HG02571 (cell line): ENCODE measurements at regions not wholly inside any gene's neighbourhood (a gene's known extent, or its start where the extent isn't known, plus 50 kb on each side); places are given as distances from the start of the nearest gene placed in this dataset.
A peak's percentile ranks its signal among the peaks of the same experiment; 100 is the strongest.

Experiments used
- ATAC-seq: cut with Tn5 transposase; IDR thresholded peaks from one replicate; pipeline ENCODE4 v1.9.1; 2021; ENCODE audit warnings: mild to moderate bottlenecking, moderate library complexity; ENCODE audit not compliant: unreplicated experiment

DNA sequence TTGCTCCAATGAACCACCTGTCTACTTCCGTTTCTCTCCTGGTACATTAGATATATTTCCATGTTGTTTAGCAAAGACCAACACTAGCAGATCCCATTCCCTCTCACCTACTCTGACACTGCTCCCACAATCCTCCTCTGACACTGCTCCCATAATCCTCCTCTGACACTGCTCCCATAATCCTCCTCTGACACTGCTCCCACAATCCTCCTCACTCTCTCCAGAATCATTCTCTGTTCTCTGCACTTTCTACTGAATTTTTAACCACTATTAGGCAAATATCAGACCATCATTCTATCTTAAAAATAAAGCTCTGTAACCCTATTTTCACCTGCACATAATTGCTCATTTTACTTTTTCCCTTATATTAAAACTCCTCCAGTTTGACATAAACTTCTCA is 578.5 kb upstream of the PCDH20 start:
- no peak for ATAC-seq

DNA sequence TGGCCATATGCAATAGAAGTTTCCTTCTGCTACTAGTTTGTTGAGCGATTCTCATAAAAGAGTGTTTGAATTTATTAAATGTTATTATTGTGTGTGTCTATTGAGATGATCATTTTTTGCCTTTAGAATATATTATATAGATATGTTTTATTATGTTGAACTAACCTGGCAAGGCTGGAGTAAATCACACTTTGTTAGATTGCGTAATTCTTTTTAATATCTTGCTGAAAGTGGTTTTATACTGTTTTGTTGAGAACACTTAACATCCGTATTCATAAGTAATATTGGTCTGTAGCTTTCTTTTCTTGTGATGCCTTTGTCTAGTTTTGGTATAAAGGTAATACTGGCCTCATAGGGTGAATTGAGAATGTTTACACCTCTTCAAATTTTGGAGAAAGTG is 574.3 kb upstream of the PCDH20 start:
- ATAC-seq, result no peak

DNA sequence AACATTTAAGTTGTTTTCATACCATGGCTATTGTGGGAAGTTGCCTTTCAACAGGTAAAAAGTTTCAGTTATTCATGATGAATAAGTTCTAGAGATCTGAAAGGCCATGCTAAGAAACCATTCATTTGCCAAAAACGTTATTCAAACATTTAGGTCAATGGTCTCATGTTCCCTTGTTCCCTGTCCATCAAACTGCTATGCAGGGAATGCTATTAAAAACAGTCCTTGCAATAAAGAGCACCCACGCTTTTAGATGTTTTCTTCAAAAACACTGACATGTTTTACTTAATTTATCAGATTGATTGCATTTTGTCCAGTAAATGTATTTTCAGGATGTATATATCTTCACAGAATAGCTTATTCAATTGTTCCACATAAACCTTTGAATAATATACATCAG is 573.2 kb upstream of the PCDH20 start:
- no peak for ATAC-seq

DNA sequence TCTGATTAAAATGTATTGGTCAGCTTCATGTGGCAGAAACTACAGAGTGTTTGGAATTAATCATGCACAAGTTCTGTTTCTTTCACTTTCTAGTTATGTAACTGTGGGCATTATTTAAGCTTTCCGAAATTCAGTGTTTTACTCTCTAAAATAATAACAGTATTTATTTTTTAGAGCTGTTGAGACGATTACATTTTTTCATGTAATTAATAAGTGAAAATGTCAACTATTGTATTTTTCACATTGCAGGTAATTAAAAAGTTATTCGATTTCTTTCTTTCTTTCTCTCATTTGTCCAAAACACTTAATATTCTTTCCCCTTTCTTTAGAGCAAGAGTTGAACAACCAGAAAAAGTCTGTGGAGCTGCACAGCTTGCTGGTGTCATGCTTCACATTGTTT is 559.4 kb upstream of the PCDH20 start:
- ATAC-seq, result no peak

DNA sequence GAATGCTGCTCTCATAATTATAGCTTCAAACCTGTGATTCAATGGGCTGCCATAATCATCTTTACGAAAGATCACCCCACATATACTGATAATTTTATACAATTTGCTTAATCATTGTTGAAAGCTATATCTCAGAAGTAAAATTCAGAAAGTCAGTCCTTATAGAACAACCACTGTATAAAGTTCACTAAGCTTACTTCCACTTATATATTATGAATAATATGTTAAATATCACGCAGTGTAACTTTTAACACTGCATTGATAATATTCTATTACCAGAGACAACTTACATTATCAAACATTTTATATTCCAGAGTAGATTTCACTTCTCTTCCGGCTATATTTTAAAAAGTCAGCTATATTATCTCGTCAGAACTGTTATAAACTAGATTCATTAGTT is 550.1 kb upstream of the PCDH20 start:
- no peak for ATAC-seq

DNA sequence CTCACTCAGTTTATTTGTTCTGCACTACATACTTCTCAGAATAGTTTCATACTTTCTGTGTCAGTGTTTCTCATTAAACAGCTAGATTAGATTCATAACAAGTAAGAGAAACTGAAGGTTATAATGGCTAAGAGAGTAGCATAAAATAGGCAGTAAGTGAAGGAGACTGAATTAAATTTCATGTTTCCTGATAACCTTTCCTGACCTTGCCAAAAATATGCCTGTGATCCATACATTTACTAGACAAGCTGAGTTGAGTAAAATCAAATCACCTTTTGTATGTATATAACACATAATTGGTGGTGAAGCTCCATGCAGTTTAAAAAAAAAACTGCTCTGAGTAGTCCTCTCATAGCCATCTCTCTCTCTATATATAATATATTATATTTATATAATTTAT is 545.3 kb upstream of the PCDH20 start:
- ATAC-seq, result no peak

DNA sequence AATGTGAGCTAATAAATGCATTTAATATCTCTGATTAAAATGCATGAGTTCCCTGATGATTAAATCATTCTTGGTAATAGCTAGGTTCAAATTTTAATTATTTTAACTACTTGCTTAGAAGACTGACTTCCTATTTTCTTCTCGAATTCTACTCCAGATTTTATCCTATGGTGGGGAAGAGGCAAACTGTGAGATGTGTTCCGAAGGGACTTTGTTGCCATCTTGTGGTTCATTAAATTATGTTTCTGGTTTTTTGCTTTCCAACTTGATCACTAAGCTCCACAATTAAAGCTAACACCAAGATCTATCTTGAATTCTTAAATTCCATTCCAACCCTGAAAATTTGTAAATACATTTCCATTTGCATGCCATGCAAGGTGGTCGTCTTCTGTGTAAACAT is 538.4 kb upstream of the PCDH20 start:
- no peak for ATAC-seq

DNA sequence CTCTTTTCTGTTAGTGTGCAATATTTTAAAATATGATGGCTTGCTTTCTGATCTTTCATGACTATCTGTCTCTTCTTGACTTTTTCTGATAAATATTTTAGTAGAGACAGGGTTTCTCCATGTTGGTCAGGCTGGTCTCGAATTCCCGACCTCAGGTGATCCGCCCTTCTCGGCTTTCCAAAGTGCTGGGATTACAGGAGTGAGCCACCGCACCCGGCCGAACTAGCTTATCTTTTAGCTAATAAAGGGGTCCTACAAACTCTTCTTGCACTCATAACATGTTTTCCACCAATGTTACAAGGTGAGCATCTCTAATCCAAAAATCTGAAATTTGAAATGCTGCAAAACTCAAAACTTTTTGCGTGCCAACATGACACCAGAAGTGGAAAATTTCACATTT is 535.2 kb upstream of the PCDH20 start:
- ATAC-seq, result no peak

DNA sequence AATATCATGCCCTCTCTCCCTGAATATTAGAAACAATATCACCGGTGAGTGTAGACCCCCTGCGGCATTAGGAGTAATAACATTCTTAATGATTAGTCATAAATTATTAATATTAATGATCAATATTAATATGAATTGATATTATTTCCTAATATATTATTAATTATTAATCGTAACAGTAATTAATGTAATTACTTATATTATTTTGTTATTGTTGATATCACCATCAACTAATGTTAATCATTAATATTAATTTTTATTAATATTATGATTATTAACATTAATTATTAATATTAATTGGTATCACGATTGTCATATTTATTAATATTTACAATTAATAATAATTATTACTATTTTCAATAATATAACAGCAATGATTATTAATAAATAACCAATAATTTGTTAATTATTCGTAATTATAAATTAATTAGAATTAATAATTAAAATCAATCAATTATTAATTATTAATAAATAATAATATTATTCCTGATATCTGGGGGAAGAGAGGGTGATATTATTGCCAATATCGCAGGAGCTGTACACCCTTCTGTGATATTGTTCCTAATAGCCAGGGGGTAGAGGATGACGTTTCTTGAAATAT is 528.8 kb upstream of the PCDH20 start:
- ATAC-seq, result no peak

DNA sequence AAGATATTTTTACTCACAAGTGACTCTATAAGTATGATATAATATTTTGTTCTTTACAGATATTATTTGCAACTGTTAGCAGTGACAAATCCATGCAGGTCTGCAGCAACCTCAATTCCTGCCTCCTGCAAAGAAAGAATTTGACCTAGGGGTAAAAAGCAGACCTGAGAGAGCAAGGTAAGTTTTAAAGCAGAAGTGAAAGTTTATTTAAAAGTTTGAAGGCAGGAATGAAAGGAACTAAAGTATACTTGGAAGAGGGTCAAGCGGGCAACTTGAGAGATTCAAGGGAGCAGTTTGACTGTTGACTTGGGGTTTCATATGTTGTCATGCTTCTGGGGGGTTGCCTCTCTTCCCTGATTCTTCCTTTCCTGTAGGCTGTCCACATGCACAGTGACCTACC is 520.1 kb upstream of the PCDH20 start:
- no peak for ATAC-seq

DNA sequence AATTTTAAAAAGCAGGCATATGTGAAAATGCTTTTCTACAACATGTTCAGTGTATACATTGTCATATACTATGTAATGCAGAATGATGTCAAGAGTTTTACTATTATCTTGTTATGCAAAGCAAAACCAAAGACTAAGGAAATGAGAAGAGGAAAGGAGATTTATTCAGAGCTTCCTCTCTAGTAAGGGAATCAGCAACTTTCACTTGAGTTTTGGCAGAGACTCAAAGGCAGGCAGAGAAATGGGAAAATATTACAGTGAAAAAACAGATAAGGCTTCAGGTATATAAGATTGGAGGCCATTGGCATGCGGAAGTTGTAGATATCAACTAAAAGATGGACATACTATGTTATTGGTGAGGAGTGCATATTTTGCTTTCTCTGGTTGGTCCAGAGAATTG is 512.0 kb upstream of the PCDH20 start:
- no peak for ATAC-seq

DNA sequence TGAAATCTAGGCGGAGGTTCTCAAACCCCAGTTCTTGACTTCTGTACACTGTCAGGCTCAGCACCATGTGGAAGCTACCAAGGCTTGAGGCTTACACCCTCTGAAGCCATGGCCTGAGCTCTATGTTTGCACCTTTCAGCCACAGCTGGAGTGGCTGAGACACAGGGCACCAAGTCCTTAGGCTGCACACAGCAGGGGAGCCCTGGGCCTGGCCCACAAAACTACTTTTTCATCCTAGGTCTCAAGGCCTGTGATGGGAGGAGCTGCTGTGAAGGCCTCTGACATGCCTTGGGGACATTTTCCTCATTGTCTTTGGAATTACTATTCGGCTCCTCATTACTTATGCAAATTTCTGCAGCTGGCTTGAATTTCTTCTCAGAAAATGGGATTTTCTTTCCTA is 503.2 kb upstream of the PCDH20 start:
- no peak for ATAC-seq

DNA sequence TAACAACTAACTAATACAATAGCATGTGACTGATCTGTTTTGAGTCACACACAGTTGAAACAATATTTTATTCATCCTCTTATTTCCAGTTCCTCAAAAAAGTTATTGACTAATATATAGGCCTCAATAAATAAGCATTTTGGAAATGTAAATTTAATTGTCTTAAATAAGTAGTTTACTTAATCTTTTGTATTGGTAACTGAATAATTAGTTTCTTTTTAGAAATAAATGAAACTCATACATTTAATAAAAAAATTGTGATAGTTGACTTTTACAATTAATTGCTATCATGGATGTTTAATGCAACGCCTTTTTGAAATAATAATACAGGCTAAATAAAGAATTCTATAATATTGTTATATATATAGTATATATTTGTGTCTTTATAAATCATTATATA is 500.8 kb upstream of the PCDH20 start:
- ATAC-seq, result no peak

DNA sequence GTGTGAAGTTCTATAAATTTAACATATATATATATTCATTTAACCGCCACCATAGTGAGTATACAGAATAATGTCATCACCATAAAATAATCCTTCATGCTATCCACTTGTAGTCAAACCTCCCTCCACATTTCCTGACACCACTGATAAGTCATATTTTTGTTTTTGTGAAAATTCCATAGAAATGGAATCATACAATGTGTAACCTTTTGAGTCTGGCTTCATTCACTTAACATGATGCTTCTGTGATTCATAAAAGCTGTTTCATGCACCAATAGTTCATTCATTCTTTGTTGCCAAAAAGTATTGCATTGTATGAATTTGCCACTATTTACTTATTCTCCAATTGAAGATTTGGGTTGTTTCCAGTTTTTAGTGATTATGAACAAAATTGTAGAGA is 497.5 kb upstream of the PCDH20 start:
- no peak for ATAC-seq

DNA sequence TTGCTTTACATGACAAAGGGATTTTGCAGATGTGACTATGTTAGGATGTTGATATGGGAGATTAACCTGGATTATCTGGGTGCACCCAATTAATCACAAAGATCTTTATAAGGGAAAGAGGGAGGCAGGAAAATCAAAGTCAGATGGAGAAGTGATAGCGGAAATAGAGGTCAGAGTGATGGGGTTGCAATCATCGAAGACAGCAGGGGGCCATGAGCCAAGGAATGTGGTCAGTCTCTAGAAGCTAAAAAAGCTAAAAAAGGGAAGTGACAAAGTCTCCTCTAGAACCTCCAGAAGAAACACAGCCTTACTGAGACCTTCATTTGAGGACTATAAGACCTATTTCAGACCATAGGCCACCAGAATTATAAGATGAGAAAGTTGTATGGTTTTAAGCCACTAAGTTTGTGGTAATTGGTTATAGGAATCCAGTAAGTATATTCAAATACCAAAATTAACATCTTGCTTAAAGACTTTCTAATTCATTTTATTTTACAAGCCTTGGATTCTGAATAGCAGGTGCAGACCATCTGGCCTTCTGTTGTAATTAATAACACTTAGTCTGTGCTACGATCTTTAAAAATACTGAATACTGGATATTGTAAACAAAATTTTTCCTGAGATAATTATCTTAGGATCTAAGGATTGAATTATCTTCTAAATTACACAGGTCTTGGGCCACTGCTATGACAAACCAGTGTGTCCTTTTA is 493.4 kb upstream of the PCDH20 start:
- no peak for ATAC-seq

DNA sequence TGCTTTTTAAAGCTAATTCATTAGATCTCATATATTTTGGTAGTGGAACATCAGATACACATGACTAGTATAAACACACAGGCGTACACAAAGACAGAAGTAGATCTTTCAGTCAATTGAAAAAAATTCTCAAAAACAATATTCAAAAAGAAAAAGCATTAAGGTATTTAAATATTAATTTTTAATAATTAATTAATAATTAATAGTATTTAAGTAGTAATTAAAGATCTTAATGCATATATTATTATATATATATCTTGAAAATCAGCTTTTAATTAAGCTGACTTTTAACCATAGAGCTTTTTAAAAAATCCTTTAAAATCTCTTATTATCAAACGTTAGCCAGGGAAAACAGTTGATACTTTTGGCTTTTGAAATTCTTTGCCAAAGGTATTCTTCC is 489.4 kb upstream of the PCDH20 start:
- ATAC-seq, result no peak

DNA sequence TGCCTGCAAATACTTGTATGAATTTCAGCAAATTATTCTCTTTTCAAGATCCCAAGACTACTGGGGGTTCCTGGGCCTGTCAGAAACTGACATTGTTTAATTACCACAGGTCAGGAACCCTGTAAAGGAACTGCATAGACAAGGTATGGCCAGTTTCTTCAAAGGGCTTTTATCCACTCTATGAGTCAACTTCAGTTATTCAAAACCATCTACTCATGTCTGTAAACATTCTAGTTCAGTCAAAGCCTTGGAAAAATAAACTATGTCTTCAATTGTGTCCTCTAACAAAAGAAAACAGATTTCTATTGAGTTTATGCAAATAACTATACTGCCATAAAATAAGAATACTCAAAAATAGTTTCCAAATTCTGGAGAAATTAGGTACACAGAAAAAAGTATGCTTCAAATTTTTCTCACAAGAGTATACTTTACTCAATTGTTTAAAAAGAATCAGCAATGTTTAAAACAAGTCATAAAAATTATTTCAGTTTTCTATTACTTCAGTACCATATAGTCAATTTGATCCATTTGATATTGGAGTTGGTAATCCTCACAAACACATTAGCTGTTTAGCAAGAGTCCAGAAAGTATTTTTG is 486.4 kb upstream of the PCDH20 start:
- no peak for ATAC-seq

DNA sequence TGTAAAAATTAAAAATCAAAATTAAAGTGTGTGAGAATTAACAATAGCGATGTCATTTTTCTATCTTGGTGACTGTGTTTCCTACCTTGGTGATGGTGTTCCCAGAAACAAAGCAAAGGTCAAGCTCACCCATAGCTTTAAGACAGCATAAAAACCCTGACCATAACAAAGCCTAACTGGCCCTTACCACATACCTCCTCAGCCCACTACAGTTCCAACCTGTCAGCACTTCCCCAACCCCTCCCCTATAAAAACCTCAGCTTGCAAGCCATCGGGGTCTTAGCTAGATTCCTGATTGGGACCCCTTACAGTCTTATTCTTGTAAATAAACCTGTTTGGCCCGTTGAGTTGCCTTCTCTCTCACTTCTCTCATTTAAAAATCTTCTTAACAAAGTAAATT is 484.4 kb upstream of the PCDH20 start:
- ATAC-seq, result no peak

DNA sequence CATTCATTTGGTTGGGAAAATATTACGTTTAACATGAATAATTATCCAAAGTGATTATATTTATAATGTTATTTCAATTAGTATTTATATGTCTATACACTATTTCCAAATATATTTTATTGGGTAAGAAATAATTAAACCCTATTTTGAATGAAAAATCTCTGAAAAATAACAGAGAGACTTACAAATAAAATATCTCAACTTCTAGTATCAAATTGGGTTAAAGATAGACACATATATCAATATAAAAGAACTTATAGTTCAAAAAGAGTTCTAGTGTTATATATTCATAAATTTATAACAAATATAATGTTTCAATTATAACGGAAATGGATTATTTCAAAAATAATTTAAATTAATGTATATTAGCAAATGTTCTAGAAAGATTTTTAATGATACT is 482.6 kb upstream of the PCDH20 start:
- no peak for ATAC-seq

DNA sequence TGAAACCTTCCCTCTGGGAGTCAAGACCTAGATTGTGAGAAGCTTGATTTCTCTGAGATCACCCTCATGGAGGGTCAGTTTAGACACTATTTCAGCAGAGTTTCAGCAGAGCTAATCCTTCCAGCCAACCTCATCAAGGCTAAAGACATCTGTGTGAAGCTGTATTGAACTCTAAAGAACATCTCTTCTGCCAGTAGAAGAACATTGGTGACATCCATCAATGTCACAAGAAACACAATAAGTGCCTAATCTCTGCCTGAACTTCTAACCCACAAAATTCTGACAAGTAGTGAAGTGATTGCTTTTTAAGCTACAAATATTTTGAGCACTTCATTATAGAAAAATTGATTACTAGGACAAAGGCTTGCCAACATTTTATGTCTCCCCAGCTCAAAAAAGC is 475.8 kb upstream of the PCDH20 start:
- no peak for ATAC-seq

DNA sequence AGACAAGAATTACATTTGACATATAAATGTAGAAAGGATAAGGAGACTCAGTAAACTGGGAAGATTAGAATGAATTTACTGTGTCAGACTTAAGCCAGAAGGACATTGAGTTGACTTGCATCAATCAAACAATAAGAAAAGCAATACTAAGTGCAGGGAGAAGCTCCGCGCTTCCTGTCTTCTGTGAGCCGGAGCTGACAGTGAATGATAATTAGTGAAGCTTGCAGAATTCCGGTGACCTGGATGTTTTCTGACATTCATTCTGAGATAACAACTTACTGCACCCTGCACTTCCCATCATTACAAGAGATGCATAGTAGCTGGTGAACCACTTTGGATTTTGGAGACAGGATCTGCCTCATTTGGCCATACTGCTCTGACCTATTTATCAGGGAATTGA is 469.2 kb upstream of the PCDH20 start:
- ATAC-seq, result no peak

DNA sequence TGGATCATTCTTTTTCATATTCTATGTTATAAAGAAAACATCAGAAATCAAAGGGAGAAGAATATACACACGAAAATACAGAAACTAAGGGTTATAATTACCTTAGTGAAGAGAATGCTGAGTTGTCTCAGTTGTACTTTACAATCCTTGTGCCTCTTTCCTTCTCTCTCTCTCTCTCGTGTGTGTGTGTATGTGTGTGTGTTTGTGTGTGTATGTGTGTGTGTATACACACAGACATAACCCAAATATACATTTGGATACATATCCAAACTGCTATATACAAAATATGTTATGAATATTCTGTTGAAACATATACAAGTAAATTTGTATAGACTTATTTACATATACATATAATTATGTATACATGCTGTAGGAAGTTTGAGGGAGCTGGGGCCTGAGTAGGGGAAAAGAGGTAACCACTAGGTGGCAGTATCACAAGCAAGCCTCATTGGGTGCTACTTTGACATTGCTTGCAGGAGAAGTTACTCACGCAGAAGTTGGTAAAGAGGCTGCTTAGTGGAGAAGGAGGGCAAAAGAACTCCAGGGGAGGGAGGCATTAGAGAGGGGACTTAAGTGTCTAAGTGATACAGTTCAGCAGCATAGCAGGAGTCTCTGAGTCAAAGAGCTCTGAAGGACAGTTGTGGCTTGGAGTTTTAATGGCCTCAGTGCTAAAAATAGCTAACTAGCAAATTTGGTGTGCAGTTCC is 465.1 kb upstream of the PCDH20 start:
- peak; percentile 81 for ATAC-seq
